ENCODE measurements at regions not wholly inside any gene's neighbourhood (a gene's known extent, or its start where the extent isn't known, plus 50 kb on each side); places are given as distances from the start of the nearest gene placed in this dataset.

DNA sequence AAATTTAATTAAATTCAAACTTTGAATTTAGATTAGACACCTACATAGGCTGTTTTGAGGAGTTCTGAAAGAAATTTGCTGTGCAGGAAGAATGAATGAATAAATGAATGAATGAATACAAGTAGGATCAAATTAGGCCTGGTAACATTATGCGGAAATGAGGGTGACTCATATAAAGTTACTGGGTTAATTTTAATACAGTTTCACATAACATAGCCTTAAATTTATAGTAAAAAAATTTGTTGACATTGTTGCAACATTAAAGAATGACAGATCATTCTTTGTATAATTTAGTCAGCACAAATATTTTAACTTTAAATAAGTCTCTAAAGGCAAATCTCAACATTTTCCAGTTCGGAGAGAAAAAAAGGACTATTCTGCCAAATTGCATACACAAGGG, 1293.1 kb upstream of the SLC39A10 start:
- H3K9me3 ChIP-seq (ENCODE audit: low read depth), result no peaks in the 10 kb centered on the region
- H3K4me2 ChIP-seq, result no peak overlapping the region
- no peaks in the 10 kb centered on the region for H3K79me2 ChIP-seq
- no peak overlapping the region for H2AFZ ChIP-seq
- no peaks in the 10 kb centered on the region for H3K36me3 ChIP-seq (replicated peaks; ENCODE audit: insufficient read depth, low read depth)
- H3K4me1 ChIP-seq (ENCODE audit: insufficient read depth), result no peaks in the 10 kb centered on the region
- 90% methylated on average over 2 of the region's 2 CpGs for WGBS (ENCODE audit: low lambda C conversion rate, missing lambda C conversion rate)
- H3K27me3 ChIP-seq, result no peaks in the 10 kb centered on the region
- TF ChIP-seq EZH2 (IDR thresholded peaks at IDR 0.05; ENCODE audit: borderline replicate concordance) (no peak), EZH2phosphoT487 (IDR thresholded peaks at IDR 0.05; ENCODE audit: low read depth, severe bottlenecking, unreplicated experiment) (no peak)
- TF ChIP-seq, protein P1, sequence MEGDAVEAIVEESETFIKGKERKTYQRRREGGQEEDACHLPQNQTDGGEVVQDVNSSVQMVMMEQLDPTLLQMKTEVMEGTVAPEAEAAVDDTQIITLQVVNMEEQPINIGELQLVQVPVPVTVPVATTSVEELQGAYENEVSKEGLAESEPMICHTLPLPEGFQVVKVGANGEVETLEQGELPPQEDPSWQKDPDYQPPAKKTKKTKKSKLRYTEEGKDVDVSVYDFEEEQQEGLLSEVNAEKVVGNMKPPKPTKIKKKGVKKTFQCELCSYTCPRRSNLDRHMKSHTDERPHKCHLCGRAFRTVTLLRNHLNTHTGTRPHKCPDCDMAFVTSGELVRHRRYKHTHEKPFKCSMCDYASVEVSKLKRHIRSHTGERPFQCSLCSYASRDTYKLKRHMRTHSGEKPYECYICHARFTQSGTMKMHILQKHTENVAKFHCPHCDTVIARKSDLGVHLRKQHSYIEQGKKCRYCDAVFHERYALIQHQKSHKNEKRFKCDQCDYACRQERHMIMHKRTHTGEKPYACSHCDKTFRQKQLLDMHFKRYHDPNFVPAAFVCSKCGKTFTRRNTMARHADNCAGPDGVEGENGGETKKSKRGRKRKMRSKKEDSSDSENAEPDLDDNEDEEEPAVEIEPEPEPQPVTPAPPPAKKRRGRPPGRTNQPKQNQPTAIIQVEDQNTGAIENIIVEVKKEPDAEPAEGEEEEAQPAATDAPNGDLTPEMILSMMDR (IDR thresholded peaks at IDR 0.05; ENCODE audit: poor library complexity), result no peak
- H3K4me3 ChIP-seq, result no peak overlapping the region
- H3K27ac ChIP-seq, result no peak overlapping the region
- H4K20me1 ChIP-seq (ENCODE audit: insufficient read depth, poor library complexity, severe bottlenecking), result no peaks in the 10 kb centered on the region
- no peak for DNase-seq (ENCODE audit: low spot score)
- H3K9me2 ChIP-seq (replicated peaks; ENCODE audit: insufficient read depth), result no peaks in the 10 kb centered on the region

- H3K27ac ChIP-seq, result no peak overlapping the region
- H3K9me2 ChIP-seq (replicated peaks; ENCODE audit: insufficient read depth), result no peaks in the 10 kb centered on the region
- no peaks in the 10 kb centered on the region for H3K27me3 ChIP-seq
Measured at GRCh38 chr2:194363295-194363694, 1293.7 kb upstream of the SLC39A10 start.

DNA sequence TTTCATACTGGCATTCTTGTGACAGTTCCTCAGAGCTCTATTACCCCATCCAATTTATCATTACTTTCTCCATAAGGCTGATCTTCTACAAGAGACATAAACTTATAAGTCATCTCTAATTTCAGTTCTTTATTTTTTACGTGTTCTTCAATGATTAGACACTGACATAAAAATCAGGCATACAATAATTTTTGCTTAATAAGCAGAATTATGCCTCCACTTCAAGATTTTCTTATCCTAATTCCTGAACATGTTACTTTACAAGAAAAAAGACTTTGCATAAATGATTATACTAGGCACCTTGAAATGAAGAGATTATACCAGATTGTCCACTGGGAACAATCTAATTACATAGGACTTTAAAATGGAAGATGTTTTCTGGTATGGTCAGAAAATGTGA, 1304.5 kb upstream of the SLC39A10 start:
- H3K36me3 ChIP-seq (replicated peaks; ENCODE audit: insufficient read depth, low read depth), result no peaks in the 10 kb centered on the region
- no peaks in the 10 kb centered on the region for H3K9me3 ChIP-seq (ENCODE audit: low read depth)
- no peak overlapping the region for H3K4me3 ChIP-seq
- WGBS (ENCODE audit: low lambda C conversion rate, missing lambda C conversion rate), result 64% methylated on average over 1 of the region's 1 CpG
- no peaks in the 10 kb centered on the region for H4K20me1 ChIP-seq (ENCODE audit: insufficient read depth, poor library complexity, severe bottlenecking)
- no peaks in the 10 kb centered on the region for H3K27me3 ChIP-seq
- H3K27ac ChIP-seq, result no peak overlapping the region
- no peak overlapping the region for H2AFZ ChIP-seq
- TF ChIP-seq, protein P1 (IDR thresholded peaks at IDR 0.05; ENCODE audit: poor library complexity), result no peak
- TF ChIP-seq EZH2phosphoT487 (IDR thresholded peaks at IDR 0.05; ENCODE audit: low read depth, severe bottlenecking, unreplicated experiment) (no peak), EZH2 (IDR thresholded peaks at IDR 0.05; ENCODE audit: borderline replicate concordance) (no peak)
- DNase-seq (ENCODE audit: low spot score), result no peak
- H3K4me2 ChIP-seq, result no peak overlapping the region
- H3K79me2 ChIP-seq, result no peaks in the 10 kb centered on the region
- no peaks in the 10 kb centered on the region for H3K4me1 ChIP-seq (ENCODE audit: insufficient read depth)
- no peaks in the 10 kb centered on the region for H3K9me2 ChIP-seq (replicated peaks; ENCODE audit: insufficient read depth)

More at GRCh38 chr2:194363295-194363694, 1293.7 kb upstream of the SLC39A10 start:
- H2AFZ ChIP-seq, result no peak overlapping the region
- no peaks in the 10 kb centered on the region for H3K79me2 ChIP-seq
- H3K4me3 ChIP-seq, result no peak overlapping the region
- TF ChIP-seq, protein P1 (IDR thresholded peaks at IDR 0.05; ENCODE audit: poor library complexity), result no peak
- TF ChIP-seq EZH2 (IDR thresholded peaks at IDR 0.05; ENCODE audit: borderline replicate concordance), result no peak
- TF ChIP-seq EZH2phosphoT487 (IDR thresholded peaks at IDR 0.05; ENCODE audit: low read depth, severe bottlenecking, unreplicated experiment), result no peak
- no peak for DNase-seq (ENCODE audit: low spot score)
- no peaks in the 10 kb centered on the region for H3K4me1 ChIP-seq (ENCODE audit: insufficient read depth)
- H3K36me3 ChIP-seq (replicated peaks; ENCODE audit: insufficient read depth, low read depth), result no peaks in the 10 kb centered on the region
- H3K4me2 ChIP-seq, result no peak overlapping the region
- H3K9me3 ChIP-seq (ENCODE audit: low read depth), result no peaks in the 10 kb centered on the region
- no peaks in the 10 kb centered on the region for H4K20me1 ChIP-seq (ENCODE audit: insufficient read depth, poor library complexity, severe bottlenecking)

GRCh38 chr2:194346193-194346592, 1310.8 kb upstream of the SLC39A10 start:
- TF ChIP-seq, protein P1 (IDR thresholded peaks at IDR 0.05; ENCODE audit: poor library complexity), result no peak
- TF ChIP-seq EZH2phosphoT487 (IDR thresholded peaks at IDR 0.05; ENCODE audit: low read depth, severe bottlenecking, unreplicated experiment) (no peak), EZH2 (IDR thresholded peaks at IDR 0.05; ENCODE audit: borderline replicate concordance) (no peak)
- H3K79me2 ChIP-seq, result no peaks in the 10 kb centered on the region
- H3K4me1 ChIP-seq (ENCODE audit: insufficient read depth), result no peaks in the 10 kb centered on the region
- no peaks in the 10 kb centered on the region for H3K36me3 ChIP-seq (replicated peaks; ENCODE audit: insufficient read depth, low read depth)
- DNase-seq (ENCODE audit: low spot score), result no peak
- no peaks in the 10 kb centered on the region for H4K20me1 ChIP-seq (ENCODE audit: insufficient read depth, poor library complexity, severe bottlenecking)
- H3K27me3 ChIP-seq, result no peaks in the 10 kb centered on the region
- no peaks in the 10 kb centered on the region for H3K9me3 ChIP-seq (ENCODE audit: low read depth)
- no peak overlapping the region for H3K4me2 ChIP-seq
- no peaks in the 10 kb centered on the region for H3K9me2 ChIP-seq (replicated peaks; ENCODE audit: insufficient read depth)
- H2AFZ ChIP-seq, result no peak overlapping the region
- H3K27ac ChIP-seq, result no peak overlapping the region
- no peak overlapping the region for H3K4me3 ChIP-seq
- WGBS (ENCODE audit: low lambda C conversion rate, missing lambda C conversion rate), result 47% methylated on average over 1 of the region's 1 CpG

Data from hepatocyte (in vitro differentiated cells).